ENCODE measurements at regions not wholly inside any gene's neighbourhood (a gene's known extent, or its start where the extent isn't known, plus 50 kb on each side); places are given as distances from the start of the nearest gene placed in this dataset.

GRCh38 chr5:20370061-20370460 lies 382.1 kb upstream of the CDH18 start:
- no peak for TF ChIP-seq ZFX (IDR thresholded peaks at IDR 0.05)
- TF ChIP-seq CTCF (conservative IDR thresholded peaks at IDR 0.05): no peak
- H3K27ac ChIP-seq: no peak overlapping the region

GRCh38 chr5:20369518-20369885 lies 381.5 kb upstream of the CDH18 start:
- H3K27ac ChIP-seq: no peak overlapping the region
- TF ChIP-seq ZFX (IDR thresholded peaks at IDR 0.05) (no peak), CTCF (conservative IDR thresholded peaks at IDR 0.05) (no peak)

GRCh38 chr5:20368571-20369517 lies 380.8 kb upstream of the CDH18 start:
- no peak overlapping the region for H3K27ac ChIP-seq
- TF ChIP-seq ZFX (IDR thresholded peaks at IDR 0.05): no peak
- no peak for TF ChIP-seq CTCF (conservative IDR thresholded peaks at IDR 0.05)

- H3K27ac ChIP-seq: peak overlapping the region; percentile 58; the same call in 1 of the 2 replicates
- TF ChIP-seq ZFX (IDR thresholded peaks at IDR 0.05): no peak
- no peak for TF ChIP-seq CTCF (conservative IDR thresholded peaks at IDR 0.05)
These were observed 379.2 kb upstream of the CDH18 start for GRCh38 chr5:20367178-20367577.

- TF ChIP-seq ZFX (IDR thresholded peaks at IDR 0.05) (no peak), CTCF (conservative IDR thresholded peaks at IDR 0.05) (no peak)
- no peak overlapping the region for H3K27ac ChIP-seq
These were observed 372.3 kb upstream of the CDH18 start for GRCh38 chr5:20360263-20360662.

DNA sequence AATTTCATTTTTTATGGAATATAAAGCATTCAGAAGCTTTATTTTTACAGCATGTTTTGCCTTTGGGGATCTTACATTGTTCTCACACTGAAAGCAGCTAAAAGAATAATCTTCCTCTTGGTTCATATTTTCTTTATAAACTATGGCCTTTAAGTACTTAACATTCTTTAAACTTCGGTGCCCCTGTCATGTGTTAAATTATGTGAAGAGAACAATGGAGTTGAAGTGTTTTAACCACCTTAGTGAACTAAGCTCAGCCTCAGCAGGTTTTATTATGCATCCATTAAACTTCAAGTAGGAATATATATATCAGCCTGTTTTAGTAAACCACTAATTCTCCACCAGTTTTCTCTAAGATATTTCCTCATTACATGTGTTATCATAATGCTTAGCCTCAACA lies 371.4 kb upstream of the CDH18 start:
- TF ChIP-seq ZFX (IDR thresholded peaks at IDR 0.05): no peak
- no peak for TF ChIP-seq CTCF (conservative IDR thresholded peaks at IDR 0.05)
- H3K27ac ChIP-seq: no peak overlapping the region

DNA sequence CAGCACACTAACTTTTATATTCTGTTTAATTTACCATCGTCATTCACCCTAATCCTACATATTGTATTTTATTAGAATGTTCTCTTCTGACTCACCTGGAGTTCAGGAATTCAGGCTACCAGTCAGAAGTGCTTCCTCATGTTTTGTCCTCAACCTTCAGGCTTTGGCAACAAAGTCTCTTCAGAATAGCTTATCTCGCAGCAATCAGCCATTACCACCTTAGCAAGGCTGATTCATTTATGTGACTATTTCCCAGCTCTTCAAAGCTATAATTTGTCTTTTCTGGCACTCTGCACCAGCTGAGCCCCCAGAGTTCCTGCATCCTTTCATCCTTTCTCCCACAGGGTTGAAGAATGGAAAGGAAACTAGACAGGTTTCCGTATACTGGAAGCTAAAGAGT lies 365.5 kb upstream of the CDH18 start:
- TF ChIP-seq ZFX (IDR thresholded peaks at IDR 0.05): no peak
- TF ChIP-seq CTCF (conservative IDR thresholded peaks at IDR 0.05): no peak
- no peak overlapping the region for H3K27ac ChIP-seq

Measured in C4-2B (cell line).